HG02885 (cell line): ENCODE measurements at regions not wholly inside any gene's neighbourhood (a gene's known extent, or its start where the extent isn't known, plus 50 kb on each side); places are given as distances from the start of the nearest gene placed in this dataset.
"Not testable (repeated sequence)": the region's sequence is repeated elsewhere in the genome, so short reads cannot be mapped to it uniquely, and the experiment has no call there.

ENCODE experiments used
- ATAC-seq: cut with Tn5 transposase; IDR thresholded peaks from one replicate; pipeline ENCODE4 v1.9.1; 2021; ENCODE audit warnings: mild to moderate bottlenecking; ENCODE audit not compliant: unreplicated experiment, poor library complexity

DNA sequence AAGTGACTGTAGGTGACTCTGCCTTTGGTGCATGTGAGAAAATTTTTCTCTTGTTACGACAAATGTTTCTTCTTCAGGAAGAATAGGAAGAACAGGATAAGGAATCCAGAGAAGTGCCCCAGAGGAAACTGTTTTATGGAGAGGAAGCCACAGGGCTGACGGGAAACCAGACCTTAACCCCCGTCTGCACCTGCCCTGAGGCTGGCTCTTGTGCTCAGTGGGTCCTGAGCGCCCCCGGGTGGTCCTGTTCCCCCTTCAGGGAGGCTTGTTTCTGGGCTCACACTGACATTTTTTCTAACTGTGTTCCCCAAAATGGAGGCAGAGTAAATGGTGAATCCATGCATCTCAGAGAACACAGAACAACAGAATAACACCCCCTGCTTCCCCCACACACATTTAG lies 691.8 kb downstream of the TMEM121 start:
- no peak for ATAC-seq

GRCh38 chr14:106222311-106222710 lies 695.9 kb downstream of the TMEM121 start:
- no peak for ATAC-seq

DNA sequence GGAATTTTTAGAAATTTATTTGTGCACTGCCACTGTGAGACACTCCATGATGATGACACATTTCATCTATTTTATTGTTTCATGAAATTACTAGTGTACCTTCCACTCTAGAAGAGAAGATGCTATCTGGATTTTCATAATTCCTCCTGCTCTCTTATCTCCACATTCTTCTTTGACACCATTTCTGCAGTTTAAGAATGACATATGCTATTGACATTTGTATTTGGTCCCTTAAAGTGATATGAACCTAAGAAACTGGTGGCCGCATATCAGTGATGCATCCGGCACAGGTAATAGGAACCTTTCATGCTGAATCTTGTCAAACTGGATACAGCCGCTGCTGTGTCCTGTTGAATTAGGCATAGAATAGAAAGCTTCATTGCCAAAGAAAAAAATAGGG lies 696.3 kb downstream of the TMEM121 start:
- no peak for ATAC-seq

DNA sequence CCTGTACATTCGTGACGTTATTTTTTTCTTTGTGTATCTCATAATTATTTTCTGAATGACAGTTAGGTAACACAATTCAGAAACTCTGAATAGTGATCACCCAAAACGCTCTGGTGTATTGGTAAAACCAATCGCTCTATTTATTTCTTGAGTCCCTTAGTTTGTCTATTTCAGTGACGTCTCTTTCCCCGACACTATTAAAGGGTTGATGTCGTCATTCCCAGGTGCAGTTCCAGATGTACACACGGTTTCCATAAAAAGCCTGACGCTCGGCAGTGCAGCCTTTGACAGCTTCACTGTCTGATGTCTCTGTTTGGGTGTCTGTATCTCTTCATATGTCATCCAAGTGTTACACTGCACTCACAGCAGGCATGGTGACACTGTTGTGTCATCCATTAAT lies 701.4 kb downstream of the TMEM121 start:
- no peak for ATAC-seq

GRCh38 chr14:106228541-106229158 lies 702.3 kb downstream of the TMEM121 start:
- no peak for ATAC-seq

- no peak for ATAC-seq
Measured at GRCh38 chr14:106230071-106230470, 703.7 kb downstream of the TMEM121 start.

- not testable (repeated sequence) for ATAC-seq
Measured at GRCh38 chr14:106233191-106233590, 706.8 kb downstream of the TMEM121 start.

- ATAC-seq, result not testable (repeated sequence)
Measured at GRCh38 chr14:106234525-106235254, 708.3 kb downstream of the TMEM121 start.

DNA sequence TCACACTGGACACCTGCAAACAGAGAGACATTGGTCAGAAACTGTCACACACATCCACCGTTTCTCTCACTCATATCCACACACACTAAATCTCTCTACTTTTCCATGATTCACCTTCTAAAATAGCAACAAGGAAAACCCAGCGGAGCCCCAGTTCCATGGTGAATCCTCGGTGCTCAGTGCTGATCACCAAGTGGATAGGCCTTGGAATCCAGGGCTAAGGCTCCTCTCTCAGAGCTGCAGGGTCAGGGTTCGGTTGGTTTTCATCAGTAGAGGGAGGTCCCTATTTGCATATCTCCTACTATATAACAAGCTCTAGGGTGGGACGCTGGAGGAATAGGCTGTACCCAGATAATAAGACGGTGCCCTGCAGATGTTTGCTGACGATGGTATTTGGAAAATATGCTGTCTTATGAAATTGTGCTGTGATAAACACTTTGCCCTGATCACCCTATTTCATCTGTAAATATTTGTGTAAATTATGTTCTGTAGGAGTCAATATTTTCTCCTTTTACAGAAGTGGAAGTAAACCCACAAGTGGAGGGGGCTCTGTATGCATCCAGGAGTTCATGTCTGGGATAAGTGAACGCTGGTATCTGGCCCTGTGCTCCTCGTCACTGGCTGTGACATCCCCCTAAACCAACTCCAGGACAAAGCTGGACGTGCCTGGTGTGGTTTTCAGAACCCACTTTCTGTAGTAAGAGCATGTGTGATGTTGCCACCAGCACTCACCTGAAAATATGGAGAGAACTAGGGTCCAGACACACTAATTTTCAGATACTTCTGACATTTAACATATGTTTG lies 709.2 kb downstream of the TMEM121 start:
- ATAC-seq, result no peak

GRCh38 chr14:106248321-106249192 lies 722.2 kb downstream of the TMEM121 start:
- ATAC-seq, result no peak

DNA sequence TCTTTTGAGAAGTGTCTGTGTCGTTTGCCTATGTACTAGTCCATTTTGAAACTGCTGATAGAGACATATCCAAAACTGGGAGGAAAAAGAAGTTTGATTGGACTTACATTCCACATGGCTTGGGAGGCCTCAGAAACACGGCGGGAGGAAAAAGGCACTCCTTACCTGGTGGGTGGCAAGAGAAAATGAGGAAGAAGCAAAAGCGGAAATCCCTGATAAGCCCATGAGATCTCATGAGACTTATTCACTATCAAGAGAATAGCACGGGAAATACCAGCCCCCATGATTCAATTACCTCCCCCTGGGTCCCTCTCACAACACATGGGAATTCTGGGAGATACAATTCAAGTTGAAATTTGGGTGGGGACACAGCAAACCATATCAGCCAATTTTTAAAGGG lies 727.6 kb downstream of the TMEM121 start:
- not testable (repeated sequence) for ATAC-seq

DNA sequence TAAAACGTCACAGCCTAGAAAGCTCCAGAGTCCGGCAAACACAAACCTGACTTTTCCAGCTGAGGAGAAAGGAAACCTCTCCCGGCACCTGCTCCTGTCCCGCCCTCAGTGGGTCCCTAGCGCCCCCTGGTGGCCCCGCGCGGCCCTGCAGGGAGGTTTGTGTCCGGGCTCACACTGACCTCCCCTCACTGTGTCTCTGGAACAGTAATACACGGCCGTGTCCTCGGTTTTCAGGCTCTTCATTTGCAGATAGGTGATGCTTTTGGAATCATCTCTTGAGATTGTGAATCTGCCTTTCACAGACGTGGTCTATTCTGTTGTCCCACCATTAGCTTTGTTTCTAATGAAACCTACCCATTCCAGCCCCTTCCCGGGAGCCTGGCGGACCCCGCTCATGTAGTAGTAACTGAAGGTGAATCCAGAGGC lies 731.2 kb downstream of the TMEM121 start:
- ATAC-seq, result not testable (repeated sequence)

DNA sequence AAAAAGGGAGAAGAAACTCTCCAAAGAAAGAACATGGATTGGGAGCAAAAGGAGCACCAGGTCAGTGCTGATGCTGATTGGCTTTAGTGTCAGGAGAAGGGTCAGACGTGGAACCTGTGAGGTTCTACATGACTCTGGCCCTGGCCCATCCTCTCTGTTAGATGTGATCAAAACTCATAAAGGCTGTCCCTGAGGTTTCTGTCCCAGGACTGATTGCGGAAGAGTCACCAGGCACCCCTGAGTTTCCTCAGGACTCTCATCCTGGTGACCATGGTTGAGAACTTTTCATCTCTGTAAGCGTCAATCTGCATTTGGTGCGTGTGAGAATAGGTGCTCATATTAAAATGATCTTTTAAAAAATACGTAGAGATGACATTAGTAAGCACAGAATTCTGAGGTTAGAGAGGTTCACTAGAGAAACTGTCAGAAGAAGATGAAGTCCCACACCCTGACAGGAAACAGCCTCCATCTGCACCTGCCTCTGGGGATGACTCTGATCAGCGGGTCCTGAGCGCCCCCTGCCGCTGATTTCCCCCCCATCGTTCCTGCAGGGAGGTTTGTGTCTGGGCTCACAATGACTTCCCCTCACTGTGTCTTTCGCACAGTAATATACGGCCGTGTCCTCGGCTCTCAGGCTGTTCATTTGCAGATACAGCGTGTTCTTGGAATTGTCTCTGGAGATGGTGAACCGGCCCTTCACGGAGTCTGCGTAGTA lies 741.8 kb downstream of the TMEM121 start:
- ATAC-seq, result no peak

GRCh38 chr14:106269029-106269428 lies 742.6 kb downstream of the TMEM121 start:
- ATAC-seq, result no peak

DNA sequence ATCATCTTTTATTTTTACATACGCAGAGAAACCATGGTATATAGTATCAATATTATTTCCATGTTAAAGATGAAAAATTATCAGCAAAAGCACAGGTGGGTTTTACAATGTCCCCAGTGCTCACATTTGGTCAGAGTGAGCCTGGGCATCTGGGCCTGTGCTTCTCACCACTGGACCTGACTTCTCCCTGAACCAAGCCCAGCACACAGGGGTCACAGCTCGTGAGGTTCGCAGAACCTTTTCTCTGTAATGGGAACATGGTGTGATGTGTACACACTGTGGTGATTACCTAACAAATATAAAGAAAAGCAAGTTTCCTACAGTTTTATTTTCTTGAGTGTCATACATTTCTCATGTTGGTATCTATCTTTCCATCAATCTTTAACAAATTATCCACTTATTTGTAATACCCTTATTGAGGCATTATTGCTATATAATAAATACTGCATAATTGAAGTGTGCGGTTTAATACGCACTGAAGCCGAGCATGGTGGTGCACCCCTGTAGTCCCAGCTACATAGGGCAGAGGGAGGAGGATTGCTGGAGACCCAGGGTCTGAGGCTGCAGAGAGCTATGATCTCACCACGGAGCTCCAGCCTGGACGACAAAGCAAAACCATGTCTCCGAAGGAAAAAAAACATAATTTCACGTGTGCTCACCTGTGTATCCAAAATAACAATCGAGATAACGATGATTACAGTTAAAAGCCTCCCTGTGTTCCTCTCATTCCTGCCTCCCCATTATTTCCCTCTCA lies 743.2 kb downstream of the TMEM121 start:
- no peak for ATAC-seq

DNA sequence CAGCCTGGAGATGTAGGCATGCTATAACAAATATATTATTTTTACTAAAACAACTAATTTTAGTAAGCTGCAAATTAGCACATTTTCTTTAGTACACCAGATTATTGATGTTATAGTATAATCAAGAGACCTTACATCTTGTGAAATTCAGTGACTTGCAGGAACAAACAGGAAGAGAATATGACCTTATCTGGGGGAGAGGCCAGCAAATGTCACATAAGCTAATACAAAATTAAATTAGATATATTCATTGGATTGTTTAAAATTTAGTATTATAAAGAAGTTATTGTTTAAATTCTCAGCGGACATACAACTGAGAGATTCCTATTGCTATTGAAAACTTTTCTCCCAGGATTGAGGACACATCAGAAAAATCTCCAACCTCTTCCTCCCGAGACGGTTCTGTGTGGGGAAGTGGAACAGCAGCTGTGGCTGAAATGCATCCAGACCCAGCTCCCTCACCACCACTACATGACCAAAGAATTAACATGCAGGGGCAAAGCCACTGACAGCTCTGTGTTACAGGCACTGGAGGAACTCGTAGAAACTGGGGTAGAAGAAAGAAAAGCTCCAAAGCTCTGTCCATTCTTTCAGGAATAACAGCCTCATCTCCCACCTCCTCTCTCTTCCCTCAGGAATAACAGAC lies 744.2 kb downstream of the TMEM121 start:
- ATAC-seq, result not testable (repeated sequence)

DNA sequence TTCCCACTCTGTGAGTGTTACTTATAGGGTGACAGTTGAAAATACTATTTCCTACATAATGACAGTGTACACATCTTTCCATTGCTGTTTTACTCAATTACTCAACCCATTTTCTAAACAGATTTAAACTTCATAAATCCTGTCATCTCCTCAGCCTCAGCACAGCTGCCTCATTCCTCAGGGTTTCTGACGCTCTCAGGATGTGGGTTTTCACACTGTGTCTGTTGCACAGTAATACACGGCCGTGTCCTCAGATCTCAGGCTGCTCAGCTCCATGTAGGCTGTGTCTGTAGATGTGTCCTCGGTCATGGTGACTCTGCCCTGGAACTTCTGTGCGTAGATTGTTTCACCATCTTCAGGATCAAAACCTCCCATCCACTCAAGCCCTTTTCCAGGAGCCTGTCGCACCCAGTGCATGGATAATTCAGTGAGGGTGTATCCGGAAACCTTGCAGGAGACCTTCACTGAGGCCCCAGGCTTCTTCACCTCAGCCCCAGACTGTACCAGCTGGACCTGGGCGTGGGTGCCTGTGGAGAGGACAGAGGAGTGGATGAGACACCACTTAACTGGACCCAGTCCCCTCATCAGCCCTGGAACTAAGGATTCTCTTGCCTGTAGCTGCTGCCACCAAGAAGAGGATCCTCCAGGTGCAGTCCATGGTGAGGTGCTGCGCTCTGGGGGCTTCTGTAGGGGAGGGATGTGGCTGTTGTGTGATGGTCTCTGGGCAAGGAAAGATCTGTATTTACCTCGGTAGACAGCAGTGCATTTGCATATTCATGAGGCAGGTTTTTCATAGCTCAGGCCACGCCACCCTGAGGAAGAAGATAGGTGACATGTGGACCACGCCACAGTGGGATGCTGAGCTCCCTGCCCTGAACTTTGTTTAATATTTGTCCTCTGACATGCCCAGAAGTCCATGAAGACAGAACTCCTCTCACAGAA lies 750.2 kb downstream of the TMEM121 start:
- ATAC-seq, result no peak
